Ovary (tissue), 7 donors: ENCODE measurements at regions not wholly inside any gene's neighbourhood (a gene's known extent, or its start where the extent isn't known, plus 50 kb on each side); places are given as distances from the start of the nearest gene placed in this dataset.
"Not testable (repeated sequence)": the region's sequence is repeated elsewhere in the genome, so short reads cannot be mapped to it uniquely, and the experiment has no call there.

Source experiments
- DNase-seq, 5 donors: peaks; one replicate each; pipeline ENCODE4 v3.0.0-alpha.2; 2019 to 2020
- H3K27ac ChIP-seq, 2 donors: fragments of 200-600 bp; one replicate each; pipeline versions ENCODE4 v1.5.1 to v1.8.0; 2019 to 2022
- H3K27me3 ChIP-seq: fragments of 200-600 bp; one replicate; pipeline ENCODE4 v1.8.0; 2022
- H3K36me3 ChIP-seq: fragments of 200-600 bp; sonication (generic); one replicate; pipeline ENCODE4 v1.5.1; 2019
- H3K4me1 ChIP-seq: one replicate; pipeline ENCODE4 v1.8.1; 2013; ENCODE audit warnings: mild to moderate bottlenecking, moderate library complexity; ENCODE audit not compliant: insufficient read depth
- H3K4me3 ChIP-seq: fragments of 200-600 bp; sonication (generic); one replicate; pipeline ENCODE4 v1.5.1; 2017
- H3K9me3 ChIP-seq, 2 donors: fragments of 200-600 bp in 1 of 2; sonication (generic) in 1 of 2; one replicate each; pipeline versions ENCODE4 v1.5.1 to v1.8.1; 2013 to 2019; ENCODE audit warnings: mild to moderate bottlenecking in 1 of 2, moderate library complexity in 1 of 2
- CTCF ChIP-seq, 3 donors: fragments of 450-650 bp in 2 of 3; fragments of 200-600 bp in 1 of 3; IDR thresholded peaks; one replicate each; pipeline versions ENCODE4 v1.5.1 to v1.8.0; 2016 to 2022; ENCODE audit warnings: antibody characterized with exemption in 3 of 3, mild to moderate bottlenecking in 1 of 3
- EP300 ChIP-seq: sonication (generic); formaldehyde crosslinking; IDR thresholded peaks from one replicate; pipeline ENCODE4 v1.6.1; 2017; ENCODE audit warnings: antibody characterized with exemption
- POLR2A ChIP-seq: fragments of 450-650 bp; IDR thresholded peaks from one replicate; pipeline ENCODE4 v1.6.1; 2017; ENCODE audit warnings: antibody characterized with exemption, mild to moderate bottlenecking, moderate library complexity
- WGBS, 3 donors: extraction: QIAGEN DNeasy Blood & Tissue Kit in 1 of 3; methylation state at CpG; one replicate each; pipeline versions ENCODE4 v1.1.5 to v1.1.7; 2013 to 2017; 5-methylcytosine and 5-hydroxymethylcytosine counted together
- intact Hi-C, 4 donors: fragments of 100-400 bp; cut with DNase I; formaldehyde crosslinking; loops; one replicate each; pipeline versions ENCODE4 v1.11.0 to v1.15.1; 2022 to 2023
- donor health status: DM: no; HTN: no; CAD: no; lungs with moderate emphysema.
- donor health status: DM: no; HTN: no; CAD: no.
- donor health status: Bipolar disorder and iron deficiency.
- donor health status: DM: no; HTN: no; CAD: no.
- donor health status: DM: yes; HTN: yes; CAD: no.

GRCh38 chr10:44259090-44259874, 125.6 kb downstream of the CXCL12 start:
- Histone ChIP-seq H3K4me1 (peaks cover 6% of the 10 kb centered on the region), H3K36me3 (no peaks in the 10 kb centered on the region), H3K9me3 (no peaks in the 10 kb centered on the region), H3K27me3 (no peaks in the 10 kb centered on the region), H3K4me3 (no peak overlapping the region), H3K27ac (no peak overlapping the region)
- intact Hi-C loops = no loop called here
- 89 to 93% (median 89%) methylated on average over 7 of the region's 7 CpGs for WGBS, 3 donors
- DNase-seq = no peak
- TF ChIP-seq POLR2A (no peak), EP300 (no peak), CTCF (IDR thresholded peaks at IDR 0.05) (no peak)

DNA sequence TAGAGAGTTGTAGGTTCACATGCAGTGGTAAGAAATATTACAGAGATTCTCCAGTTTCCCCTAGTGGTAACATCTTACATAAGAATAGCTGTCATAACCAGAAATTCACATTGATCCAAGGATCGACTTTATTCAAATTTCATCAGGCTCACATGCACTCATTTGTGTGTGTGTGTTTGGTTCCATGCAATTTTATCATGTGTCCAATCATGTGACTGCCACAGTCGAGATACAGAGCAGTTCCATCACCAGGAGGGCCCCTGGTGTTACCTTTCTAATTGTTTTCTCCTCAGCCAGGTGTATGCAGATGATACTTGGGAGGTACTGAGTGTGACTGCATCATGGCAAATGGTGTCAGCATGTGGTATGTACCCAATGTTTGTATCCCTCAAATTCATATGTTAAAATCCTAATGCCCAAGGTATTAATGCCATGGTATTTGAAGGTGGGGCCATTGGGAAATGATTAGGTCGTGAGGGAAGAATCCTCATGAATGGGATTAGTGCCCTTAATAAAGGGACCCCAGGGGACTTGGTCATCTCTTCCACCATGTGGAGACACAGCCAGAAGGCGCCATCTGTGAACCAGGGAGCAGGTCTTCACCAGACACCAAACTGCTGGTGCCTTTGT, 126.3 kb downstream of the CXCL12 start:
- 75 to 82% (median 82%) methylated on average over 4 of the region's 4 CpGs for WGBS, 3 donors
- no peaks in the 10 kb centered on the region for H3K27me3 ChIP-seq
- H3K4me1 ChIP-seq = peaks cover 6% of the 10 kb centered on the region
- intact Hi-C loops = no loop called here
- no peak for TF ChIP-seq EP300
- TF ChIP-seq POLR2A = no peak
- no peak for TF ChIP-seq CTCF (IDR thresholded peaks at IDR 0.05)
- no peak overlapping the region for H3K27ac ChIP-seq
- no peaks in the 10 kb centered on the region for H3K36me3 ChIP-seq
- no peak for DNase-seq
- no peaks in the 10 kb centered on the region for H3K9me3 ChIP-seq
- no peak overlapping the region for H3K4me3 ChIP-seq

DNA sequence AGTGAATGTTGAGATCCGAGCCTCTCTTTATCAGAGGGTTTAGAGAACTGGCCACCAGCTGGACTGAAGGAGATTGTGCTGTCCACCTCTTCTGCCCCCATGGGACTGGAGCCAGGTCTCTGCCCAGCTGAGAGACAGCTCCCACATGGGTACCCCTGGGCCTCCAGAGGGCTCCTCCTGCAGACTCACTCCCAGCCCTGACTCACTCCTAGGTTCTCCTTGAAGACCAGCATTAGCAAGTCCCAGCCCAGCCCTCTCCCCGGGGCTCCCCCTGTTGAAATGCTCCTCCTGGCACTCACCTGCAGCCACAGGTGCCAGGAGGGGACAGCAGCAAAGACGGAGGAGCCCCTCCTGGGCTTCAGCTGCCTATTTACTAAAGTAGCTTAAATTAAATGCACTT, 126.9 kb downstream of the CXCL12 start:
- no peaks in the 10 kb centered on the region for H3K27me3 ChIP-seq
- intact Hi-C loops = no loop called here
- TF ChIP-seq POLR2A = no peak
- no peak for TF ChIP-seq EP300
- no peak for TF ChIP-seq CTCF (IDR thresholded peaks at IDR 0.05)
- DNase-seq = no peak
- H3K9me3 ChIP-seq = no peaks in the 10 kb centered on the region
- WGBS, 3 donors = 50 to 72% (median 64%) methylated on average over 3 of the region's 3 CpGs
- H3K36me3 ChIP-seq = no peaks in the 10 kb centered on the region
- no peak overlapping the region for H3K27ac ChIP-seq
- no peak overlapping the region for H3K4me3 ChIP-seq
- peaks cover 6% of the 10 kb centered on the region for H3K4me1 ChIP-seq

- Histone ChIP-seq H3K4me3 (no peak overlapping the region), H3K27me3 (no peaks in the 10 kb centered on the region), H3K9me3 (no peaks in the 10 kb centered on the region), H3K27ac (no peak overlapping the region), H3K36me3 (no peaks in the 10 kb centered on the region), H3K4me1 (no peaks in the 10 kb centered on the region)
- DNase-seq = peak in 4 of 5 donors; percentile 52 to 79 (median 68)
- intact Hi-C loops = no loop called here
- 16 to 34% (median 33%) methylated on average over 5 of the region's 5 CpGs for WGBS, 3 donors
- TF ChIP-seq CTCF (IDR thresholded peaks at IDR 0.05) (no peak), POLR2A (no peak), EP300 (no peak)
Observed at GRCh38 chr10:44253769-44254462, 131.0 kb downstream of the CXCL12 start.

DNA sequence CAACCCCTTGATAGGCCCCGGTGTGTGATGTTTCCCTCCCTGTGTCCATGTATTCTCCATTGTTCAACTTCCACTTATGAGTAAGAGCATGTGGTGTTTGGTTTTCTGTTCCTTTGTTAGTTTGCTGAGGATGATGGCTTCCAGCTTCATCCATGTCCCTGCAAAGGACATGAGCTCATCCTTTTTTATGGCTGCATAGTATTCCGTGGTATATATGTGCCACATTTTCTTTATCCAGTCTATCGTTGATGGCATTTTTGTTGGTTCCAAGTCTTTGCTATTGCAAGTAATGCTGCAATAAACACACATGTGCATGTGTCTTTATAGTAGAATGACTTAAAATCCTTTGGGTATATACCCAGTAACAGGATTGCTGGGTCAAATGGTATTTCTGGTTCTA, 132.3 kb downstream of the CXCL12 start:
- H3K4me1 ChIP-seq, H3K9me3 ChIP-seq, H3K27me3 ChIP-seq, intact Hi-C loops, DNase-seq, H3K36me3 ChIP-seq, H3K27ac ChIP-seq, H3K4me3 ChIP-seq: not testable (repeated sequence)
- WGBS, 3 donors = 91 to 98% (median 96%) methylated on average over 3 of the region's 3 CpGs

GRCh38 chr10:44249933-44250332, 135.0 kb downstream of the CXCL12 start:
- WGBS, 3 donors = 93 to 98% (median 94%) methylated on average over 7 of the region's 7 CpGs
- intact Hi-C loops = not testable (repeated sequence)

More at GRCh38 chr10:44249933-44250332, 135.0 kb downstream of the CXCL12 start:
- H3K9me3 ChIP-seq, H3K36me3 ChIP-seq, H3K27me3 ChIP-seq, H3K27ac ChIP-seq, H3K4me3 ChIP-seq, H3K4me1 ChIP-seq, DNase-seq: not testable (repeated sequence)
